ENCODE measurements at regions not wholly inside any gene's neighbourhood (a gene's known extent, or its start where the extent isn't known, plus 50 kb on each side); places are given as distances from the start of the nearest gene placed in this dataset.
"Not testable (repeated sequence)": the region's sequence is repeated elsewhere in the genome, so short reads cannot be mapped to it uniquely, and the experiment has no call there.

DNA sequence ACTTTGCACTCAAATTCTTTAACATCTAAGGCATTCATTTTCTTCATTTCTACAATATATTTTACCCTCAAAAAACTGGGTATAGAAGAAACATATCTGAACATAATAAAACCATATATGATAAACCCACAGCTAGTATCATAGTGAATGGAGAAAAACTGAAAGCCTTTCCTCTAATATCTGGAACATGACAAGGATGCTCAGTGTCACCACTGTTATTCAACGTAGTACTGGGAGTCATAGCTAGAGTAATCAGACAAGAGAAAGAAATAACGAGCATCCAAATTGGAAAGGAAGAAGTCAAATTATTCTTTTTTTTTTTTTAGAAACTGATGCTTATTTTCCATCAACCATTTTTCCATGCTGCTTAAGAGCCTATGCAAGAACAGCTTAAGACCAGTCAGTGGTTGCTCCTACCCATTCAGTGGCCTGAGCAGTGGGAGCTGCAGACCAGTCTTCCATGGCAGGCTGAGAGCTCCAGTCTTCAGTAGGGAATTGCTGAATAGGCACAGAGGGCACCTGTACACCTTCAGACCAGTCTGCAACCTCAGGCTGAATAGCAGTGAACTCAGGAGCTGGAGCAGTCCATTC, 58.0 kb upstream of the RAP1B start:
- intact Hi-C loops (cut with micrococcal nuclease): loop anchor here (1.0 kb wide), 1 partner anchor 101 kb away; no protein-coding TSS in a partner anchor
- H3K27me3 Mint-ChIP-seq (ENCODE audit: low read depth); H3K9me3 Mint-ChIP-seq: not testable (repeated sequence)

GRCh38 chr12:68557011-68557730, 53.5 kb upstream of the RAP1B start:
- intact Hi-C loops (cut with micrococcal nuclease): no loop called here
- no peak overlapping the region for H3K4me3 Mint-ChIP-seq
- H3K9me3 Mint-ChIP-seq: no peaks in the 10 kb centered on the region
- no peak for DNase-seq
- no peaks in the 10 kb centered on the region for H3K27me3 Mint-ChIP-seq (ENCODE audit: low read depth)
- H3K27ac Mint-ChIP-seq: no peak overlapping the region
- no peaks in the 10 kb centered on the region for H3K36me3 Mint-ChIP-seq (ENCODE audit: low read depth)
- peaks cover 34% of the 10 kb centered on the region for H3K4me1 Mint-ChIP-seq (ENCODE audit: low read depth)
- CTCF ChIA-PET: no interaction called here

More for the DNA sequence above, 58.0 kb upstream of the RAP1B start:
- not testable (repeated sequence) for H3K4me3 Mint-ChIP-seq; DNase-seq; H3K27ac Mint-ChIP-seq; H3K36me3 Mint-ChIP-seq (ENCODE audit: low read depth)
- CTCF ChIA-PET: interaction anchor here (1.0 to 1.4 kb wide), 2 partner anchors 10 to 103 kb away, joined by 3 to 4 read pairs; no protein-coding TSS in a partner anchor
- H3K4me1 Mint-ChIP-seq (ENCODE audit: low read depth): peaks cover 14% of the 10 kb centered on the region

DNA sequence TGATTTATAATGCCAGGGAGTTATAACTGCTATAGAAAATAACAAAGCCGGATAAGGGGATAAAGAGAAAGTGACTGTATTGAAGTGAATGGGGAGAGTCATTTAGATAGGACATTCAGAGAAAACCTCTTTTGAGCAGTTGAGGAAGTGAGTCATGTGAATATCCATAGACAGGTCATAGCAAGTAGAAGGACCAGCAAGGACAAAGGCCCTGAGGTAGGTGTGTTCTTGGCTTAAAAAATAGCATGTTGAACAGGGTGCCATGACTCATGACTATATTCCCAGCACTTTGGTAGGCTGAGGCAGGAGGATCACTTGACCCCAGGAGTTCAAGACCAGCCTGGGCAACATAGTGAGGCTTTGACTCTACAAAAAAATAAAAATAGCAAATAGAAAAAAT, 51.5 kb upstream of the RAP1B start:
- intact Hi-C loops (cut with micrococcal nuclease): no loop called here
- H3K4me3 Mint-ChIP-seq: no peak overlapping the region
- CTCF ChIA-PET: interaction anchor here (1.0 kb wide), 1 partner anchor 14 kb away, joined by 3 read pairs; no protein-coding TSS in a partner anchor
- peak; percentile 28 for DNase-seq
- H3K9me3 Mint-ChIP-seq: no peaks in the 10 kb centered on the region
- peaks cover 35% of the 10 kb centered on the region for H3K4me1 Mint-ChIP-seq (ENCODE audit: low read depth)
- no peaks in the 10 kb centered on the region for H3K36me3 Mint-ChIP-seq (ENCODE audit: low read depth)
- H3K27ac Mint-ChIP-seq: no peak overlapping the region
- no peaks in the 10 kb centered on the region for H3K27me3 Mint-ChIP-seq (ENCODE audit: low read depth)

- Mint-ChIP-seq H3K27ac (no peak overlapping the region), H3K36me3 (ENCODE audit: low read depth) (no peaks in the 10 kb centered on the region), H3K27me3 (ENCODE audit: low read depth) (no peaks in the 10 kb centered on the region), H3K4me3 (no peak overlapping the region), H3K4me1 (ENCODE audit: low read depth) (peaks cover 43% of the 10 kb centered on the region), H3K9me3 (no peaks in the 10 kb centered on the region)
- CTCF ChIA-PET: interaction anchor here (0.9 to 1.3 kb wide), 3 partner anchors 27 to 252 kb away, joined by 3 to 5 read pairs (median 3); no protein-coding TSS in a partner anchor
- intact Hi-C loops (cut with micrococcal nuclease): no loop called here
- peak; percentile 17 for DNase-seq
Measured at GRCh38 chr12:68559984-68560850, 50.5 kb upstream of the RAP1B start.

DNA sequence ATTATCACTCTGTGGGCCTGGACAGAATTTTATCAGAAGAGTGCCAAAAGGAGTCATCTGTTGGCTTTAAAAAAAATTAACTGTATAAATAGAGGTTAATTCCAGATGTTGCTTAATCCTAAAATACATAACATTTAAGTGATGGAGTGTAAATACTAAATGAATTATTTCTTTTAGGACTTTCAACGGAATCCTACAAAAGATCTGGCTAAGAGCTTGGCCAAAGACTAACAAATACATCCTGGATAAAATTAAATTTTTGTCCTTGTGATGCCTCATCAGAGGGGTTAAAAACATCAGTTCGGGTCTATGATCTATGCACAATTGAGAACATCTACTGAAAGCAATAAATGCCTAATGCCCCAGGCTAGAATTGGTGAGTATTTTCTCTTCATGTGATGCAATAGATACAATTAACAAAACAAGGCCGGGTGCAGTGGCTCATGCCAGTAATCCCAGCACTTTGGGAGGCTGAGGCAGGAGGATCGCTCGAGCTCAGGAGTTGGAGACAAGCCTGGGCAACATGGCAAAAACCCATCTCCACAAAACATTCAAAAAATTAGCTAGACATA, 49.8 kb upstream of the RAP1B start:
- no peak for DNase-seq
- Mint-ChIP-seq H3K36me3 (ENCODE audit: low read depth) (no peaks in the 10 kb centered on the region), H3K27me3 (ENCODE audit: low read depth) (no peaks in the 10 kb centered on the region), H3K9me3 (no peaks in the 10 kb centered on the region), H3K4me1 (ENCODE audit: low read depth) (peaks cover 49% of the 10 kb centered on the region), H3K27ac (no peak overlapping the region), H3K4me3 (no peak overlapping the region)
- CTCF ChIA-PET: interaction anchor here (0.9 to 1.3 kb wide), 3 partner anchors 27 to 251 kb away, joined by 3 to 5 read pairs (median 3); no protein-coding TSS in a partner anchor
- intact Hi-C loops (cut with micrococcal nuclease): no loop called here
